Inflammatory macrophage (primary cell): ENCODE measurements at regions not wholly inside any gene's neighbourhood (a gene's known extent, or its start where the extent isn't known, plus 50 kb on each side); places are given as distances from the start of the nearest gene placed in this dataset.

Experiments used
- DNase-seq, 2 donors: peaks; one replicate each; pipeline ENCODE4 v3.0.0-alpha.2; 2020 to 2022

- DNase-seq = no peak
Measured at GRCh38 chr13:111519490-111520170, 199.2 kb downstream of the TEX29 start.

GRCh38 chr13:111521030-111521429 lies 200.6 kb downstream of the TEX29 start:
- no peak for DNase-seq

GRCh38 chr13:111521691-111522229 lies 201.3 kb downstream of the TEX29 start:
- DNase-seq = no peak

- no peak for DNase-seq
Measured at GRCh38 chr13:111525320-111526118, 205.1 kb downstream of the TEX29 start.

GRCh38 chr13:111526922-111527321 lies 206.5 kb downstream of the TEX29 start:
- DNase-seq = no peak

- no peak for DNase-seq
Measured at GRCh38 chr13:111527614-111528229, 207.3 kb downstream of the TEX29 start.

GRCh38 chr13:111528513-111528912 lies 208.1 kb downstream of the TEX29 start:
- DNase-seq = no peak

- no peak for DNase-seq
Measured at GRCh38 chr13:111530137-111530870, 209.9 kb downstream of the TEX29 start.

- DNase-seq = no peak
Measured at GRCh38 chr13:111531505-111531904, 211.1 kb downstream of the TEX29 start.

GRCh38 chr13:111532111-111532510 lies 211.7 kb downstream of the TEX29 start:
- no peak for DNase-seq

- no peak for DNase-seq
Measured at GRCh38 chr13:111533900-111534683, 213.7 kb downstream of the TEX29 start.

GRCh38 chr13:111534751-111535522 lies 214.5 kb downstream of the TEX29 start:
- DNase-seq = no peak

GRCh38 chr13:111535523-111535811 lies 215.0 kb downstream of the TEX29 start:
- DNase-seq = no peak

GRCh38 chr13:111536075-111536642 lies 215.7 kb downstream of the TEX29 start:
- DNase-seq = no peak

- DNase-seq = no peak
Measured at GRCh38 chr13:111537115-111537728, 216.8 kb downstream of the TEX29 start.

GRCh38 chr13:111537843-111538499 lies 217.5 kb downstream of the TEX29 start:
- no peak for DNase-seq

- no peak for DNase-seq
Measured at GRCh38 chr13:111539252-111539651, 218.8 kb downstream of the TEX29 start.

- no peak for DNase-seq
Measured at GRCh38 chr13:111539791-111540446, 219.5 kb downstream of the TEX29 start.

GRCh38 chr13:111540486-111540885 lies 220.0 kb downstream of the TEX29 start:
- no peak for DNase-seq
